Panc1 (cell line): ENCODE measurements at regions not wholly inside any gene's neighbourhood (a gene's known extent, or its start where the extent isn't known, plus 50 kb on each side); places are given as distances from the start of the nearest gene placed in this dataset.

Experiments
- ATAC-seq: fragments of 200-7000 bp; cut with Tn5 transposase; 2 replicates; pipeline ENCODE4 v1.9.1; 2020; ENCODE audit warnings: mild to moderate bottlenecking, moderate library complexity
- BruUV-seq: library from RNA; stranded (reverse); fragments of 400-500 nt; replicated peaks from 2 replicates; lab custom pipeline; 2021; lab: Mats Ljungman, UMichigan
- CTCF ChIA-PET: fragments of 300-600 bp; sonication (Branson Sonifier 250); formaldehyde crosslinking; loops from one replicate; lab custom pipeline; 2022; ENCODE audit warnings: antibody characterized with exemption; lab: Charles Lee
- POLR2A ChIA-PET: fragments of 300-600 bp; sonication (Branson Sonifier 250); formaldehyde crosslinking; loops from one replicate; lab custom pipeline; 2022; ENCODE audit warnings: antibody characterized with exemption; lab: Charles Lee
- DNase-seq: peaks from one replicate; pipeline ENCODE4 v3.0.0-alpha.2; 2010; ENCODE audit warnings: low read depth, low spot score
- H3K27ac ChIP-seq: 2 replicates; pipeline ENCODE4 v1.5.1; 2011; ENCODE audit warnings: mild to moderate bottlenecking, low read length, inconsistent platforms
- H3K27me3 ChIP-seq: fragments of 200-500 bp; sonication (Bioruptor generic); 2 replicates; pipeline ENCODE4 v1.6.0; 2014; ENCODE audit warnings: low read length, inconsistent platforms; ENCODE audit not compliant: control insufficient read depth, insufficient read depth
- H3K36me3 ChIP-seq: fragments of 200-500 bp; sonication (Bioruptor generic); 2 replicates; pipeline ENCODE4 v1.5.1; 2014; ENCODE audit warnings: inconsistent platforms, mild to moderate bottlenecking, low read length, moderate library complexity; ENCODE audit not compliant: control insufficient read depth, insufficient read depth
- H3K4me1 ChIP-seq: 2 replicates; pipeline ENCODE4 v1.5.1; 2011; ENCODE audit warnings: inconsistent platforms, mild to moderate bottlenecking, low read length, moderate library complexity; ENCODE audit not compliant: control insufficient read depth, insufficient read depth
- H3K4me3 ChIP-seq, 2 experiments: 2 replicates each; pipeline ENCODE4 v1.5.1; 2011 to 2012; ENCODE audit warnings: low read depth in 2 of 2, low read length in 2 of 2, mild to moderate bottlenecking in 2 of 2, inconsistent platforms in 1 of 2, moderate library complexity in 1 of 2
- H3K9me3 ChIP-seq: fragments of 200-500 bp; sonication (Bioruptor generic); 2 replicates; pipeline ENCODE4 v1.5.1; 2014; ENCODE audit warnings: low read depth, mild to moderate bottlenecking, inconsistent platforms, low read length, moderate library complexity; ENCODE audit not compliant: control insufficient read depth, insufficient read depth
- CTCF ChIP-seq: fragments of 450-650 bp; IDR thresholded peaks from 2 replicates; pipeline ENCODE4 v1.5.1; 2017; ENCODE audit warnings: mild to moderate bottlenecking
- POLR2AphosphoS5 ChIP-seq: IDR thresholded peaks from 2 replicates; pipeline ENCODE4 v1.6.1; 2012; ENCODE audit warnings: mild to moderate bottlenecking, low read depth, low read length, moderate library complexity
- REST ChIP-seq, 2 experiments: IDR thresholded peaks; 2 replicates each; pipeline ENCODE4 v1.6.1; 2011 to 2012; ENCODE audit warnings: low read depth in 2 of 2, control low read depth in 1 of 2, low read length in 1 of 2, mild to moderate bottlenecking in 1 of 2, moderate library complexity in 1 of 2; ENCODE audit not compliant: insufficient read depth in 1 of 2
- SIN3A ChIP-seq: IDR thresholded peaks from 2 replicates; pipeline ENCODE4 v1.6.1; 2012; ENCODE audit warnings: low read depth, mild to moderate bottlenecking, low read length, moderate library complexity, borderline replicate concordance; ENCODE audit not compliant: insufficient read depth
- TCF7L2 ChIP-seq: IDR thresholded peaks from 2 replicates; pipeline ENCODE4 v1.6.1; 2011; ENCODE audit warnings: mild to moderate bottlenecking, low read depth, low read length, inconsistent platforms
- in situ Hi-C: cut with HindIII; loops from 2 replicates; pipeline ENCODE4 v1.10.0; 2016; ENCODE audit warnings: low sequenced_read_pairs, low pct_unique_long_range_greater_than_20kb
- intact Hi-C: fragments of 100-400 bp; cut with micrococcal nuclease; formaldehyde crosslinking; loops from one replicate; pipeline ENCODE4 v1.10.0; 2022; ENCODE audit not compliant: unreplicated experiment

DNA sequence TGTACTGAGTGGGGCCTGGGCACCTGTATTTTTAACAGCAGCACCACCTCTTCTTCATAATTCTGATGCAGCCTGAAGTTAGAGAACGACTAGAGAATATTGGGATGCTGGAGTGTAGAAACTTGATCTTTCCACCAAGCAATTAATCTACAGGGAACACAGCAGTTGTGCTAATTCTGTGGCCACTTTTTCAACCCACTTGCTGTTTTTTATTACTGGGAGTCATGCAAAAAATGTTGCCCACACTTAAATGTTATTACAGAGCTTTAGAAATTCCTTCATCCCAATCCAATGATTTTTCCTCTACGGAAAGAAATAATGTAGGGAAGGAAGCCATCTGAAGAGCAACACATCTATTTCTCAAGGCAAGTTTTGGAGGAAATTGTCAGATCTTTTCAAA, 190.9 kb upstream of the TUT7 start:
- POLR2A ChIA-PET, result no interaction called here
- DNase-seq, result no peak
- TF ChIP-seq TCF7L2 (no peak), POLR2AphosphoS5 (no peak), SIN3A (no peak), CTCF (no peak), REST (IDR thresholded peaks at IDR 0.05; ENCODE audit: insufficient read depth in 1 of 2, low read depth in 2 of 2, low read length in 1 of 2) (no peak)
- no peaks in the 10 kb centered on the region; the same call in 1 of the 2 replicates for H3K27me3 ChIP-seq
- BruUV-seq, result no TSS peak
- H3K9me3 ChIP-seq, result no peaks in the 10 kb centered on the region
- no peaks in the 10 kb centered on the region for H3K36me3 ChIP-seq
- H3K27ac ChIP-seq, result no peak overlapping the region
- CTCF ChIA-PET, result no interaction called here
- ATAC-seq, result no peak
- no peaks in the 10 kb centered on the region for H3K4me1 ChIP-seq
- no peak overlapping the region for H3K4me3 ChIP-seq
- in situ Hi-C loops, result no loop called here
- intact Hi-C loops, result no loop called here

- BruUV-seq, result no TSS peak
- intact Hi-C loops (no loop called here), in situ Hi-C loops (no loop called here)
- DNase-seq (no peak), ATAC-seq (no peak)
- Histone ChIP-seq H3K4me3 (no peak overlapping the region), H3K9me3 (no peaks in the 10 kb centered on the region), H3K27ac (no peak overlapping the region), H3K36me3 (no peaks in the 10 kb centered on the region), H3K27me3 (no peaks in the 10 kb centered on the region), H3K4me1 (no peaks in the 10 kb centered on the region)
- no peak for TF ChIP-seq REST (IDR thresholded peaks at IDR 0.05; ENCODE audit: insufficient read depth in 1 of 2, low read depth in 2 of 2, low read length in 1 of 2)
- TF ChIP-seq SIN3A, result no peak
- no peak for TF ChIP-seq TCF7L2
- no peak for TF ChIP-seq POLR2AphosphoS5
- TF ChIP-seq CTCF, result no peak
- POLR2A ChIA-PET, result no interaction called here
- CTCF ChIA-PET, result no interaction called here
Measured at GRCh38 chr9:86541014-86541570, 186.9 kb upstream of the TUT7 start.
